GM18511 (cell line): ENCODE measurements at regions not wholly inside any gene's neighbourhood (a gene's known extent, or its start where the extent isn't known, plus 50 kb on each side); places are given as distances from the start of the nearest gene placed in this dataset.
"Not testable (repeated sequence)": the region's sequence is repeated elsewhere in the genome, so short reads cannot be mapped to it uniquely, and the experiment has no call there.

Source experiments
- ATAC-seq: cut with Tn5 transposase; IDR thresholded peaks from one replicate; pipeline ENCODE4 v1.9.1; 2021; ENCODE audit warnings: mild to moderate bottlenecking, moderate library complexity; ENCODE audit not compliant: unreplicated experiment

DNA sequence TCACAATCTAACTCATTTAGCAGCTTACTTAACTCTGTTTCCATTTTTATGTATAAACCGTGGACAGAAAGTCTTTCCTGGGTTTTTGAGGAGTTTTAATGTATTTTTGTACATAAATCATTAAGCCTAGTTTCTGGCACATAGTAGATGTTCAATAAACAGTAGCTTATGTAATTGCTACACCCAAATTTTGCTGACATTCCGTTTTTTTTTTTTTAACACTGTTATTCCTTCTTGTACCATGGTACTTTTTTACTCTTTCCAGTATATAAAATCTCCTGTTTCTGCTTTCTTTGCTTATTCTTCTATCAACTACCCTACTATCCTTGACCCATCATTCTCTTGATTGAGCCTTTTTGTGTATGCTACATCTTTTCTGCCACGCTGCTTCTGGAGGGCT, 1151.3 kb upstream of the CRIM1 start:
- ATAC-seq, result no peak

DNA sequence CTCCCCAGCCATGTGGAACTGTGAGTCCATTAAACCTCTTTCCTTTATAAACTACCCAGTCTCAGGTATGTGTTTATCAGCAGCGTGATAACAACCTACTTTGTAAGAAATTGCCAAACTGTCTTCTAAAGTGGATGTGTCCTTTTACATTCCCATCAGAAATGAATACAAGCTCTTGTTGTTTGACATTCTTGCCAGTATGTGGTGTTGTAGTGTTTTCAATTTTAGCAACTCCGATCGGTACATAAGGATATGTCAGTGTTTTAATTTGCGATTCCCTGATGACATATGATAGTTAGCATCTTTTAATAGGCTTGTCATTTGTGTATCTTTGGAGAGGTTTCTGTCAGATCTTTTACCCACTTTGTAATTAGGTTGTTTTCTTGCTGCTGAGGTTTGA, 1156.3 kb upstream of the CRIM1 start:
- no peak for ATAC-seq

DNA sequence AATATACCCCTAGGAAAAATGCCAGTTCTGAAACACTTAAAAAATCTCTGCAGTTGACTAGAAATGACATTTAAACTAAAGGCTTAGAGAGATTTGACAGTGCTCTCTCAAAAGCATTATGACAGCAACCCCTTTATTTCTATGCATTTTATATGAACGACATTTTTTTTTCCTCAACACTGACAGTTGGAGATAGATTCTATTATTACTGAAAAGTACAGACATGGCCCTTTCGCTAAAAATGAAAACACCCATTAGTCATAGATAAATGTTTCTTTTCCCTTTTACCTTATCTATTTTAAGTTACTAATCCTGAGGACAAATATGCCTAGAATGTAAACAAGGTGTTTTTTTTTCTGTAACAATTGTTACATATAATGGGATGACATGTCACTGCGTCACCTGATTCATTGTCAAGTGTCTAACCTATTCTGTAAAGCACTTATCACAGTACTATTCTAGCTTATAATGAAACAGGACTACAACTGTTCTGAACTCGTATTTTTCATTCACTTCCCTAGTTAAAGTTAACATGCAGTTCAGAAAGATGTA, 1169.6 kb upstream of the CRIM1 start:
- no peak for ATAC-seq

DNA sequence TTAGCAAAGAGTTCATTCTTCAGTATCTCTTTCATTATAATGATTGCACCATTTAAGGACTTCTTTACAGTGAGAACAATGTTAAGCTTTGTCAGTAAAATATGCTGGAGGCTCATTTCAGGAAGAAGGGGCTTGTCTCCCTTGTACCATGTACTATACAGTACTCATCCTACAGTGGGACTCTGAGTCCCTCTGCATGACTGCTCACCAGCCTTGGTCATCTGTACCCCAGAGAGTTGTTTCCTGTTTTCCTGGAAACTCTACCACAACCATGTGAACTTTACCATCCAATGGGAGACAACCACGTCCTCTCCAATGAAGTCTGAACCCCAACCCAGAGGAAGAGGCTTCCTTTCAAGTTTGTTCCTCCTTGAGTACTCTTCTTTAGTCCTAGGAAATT, 1171.1 kb upstream of the CRIM1 start:
- ATAC-seq, result no peak

DNA sequence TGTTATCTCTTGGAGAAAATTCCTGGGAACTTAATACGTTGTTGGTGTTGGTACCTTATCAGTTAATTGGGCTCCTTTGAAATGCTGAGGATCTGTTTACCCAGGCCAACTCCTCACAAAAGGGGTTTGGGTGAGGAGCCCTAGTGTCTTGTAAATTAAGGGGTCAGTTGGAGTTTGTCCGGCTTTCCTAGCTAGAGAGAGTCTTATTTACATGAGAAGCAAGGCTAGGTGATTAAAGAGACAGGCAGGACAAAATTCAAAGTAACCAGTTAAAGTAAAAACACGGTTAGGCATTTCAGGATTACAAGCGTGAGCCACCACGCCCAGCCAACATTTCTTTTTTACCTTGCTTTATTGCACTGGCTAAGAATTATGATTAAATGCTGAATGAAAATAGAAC, 1178.9 kb upstream of the CRIM1 start:
- ATAC-seq, result not testable (repeated sequence)

DNA sequence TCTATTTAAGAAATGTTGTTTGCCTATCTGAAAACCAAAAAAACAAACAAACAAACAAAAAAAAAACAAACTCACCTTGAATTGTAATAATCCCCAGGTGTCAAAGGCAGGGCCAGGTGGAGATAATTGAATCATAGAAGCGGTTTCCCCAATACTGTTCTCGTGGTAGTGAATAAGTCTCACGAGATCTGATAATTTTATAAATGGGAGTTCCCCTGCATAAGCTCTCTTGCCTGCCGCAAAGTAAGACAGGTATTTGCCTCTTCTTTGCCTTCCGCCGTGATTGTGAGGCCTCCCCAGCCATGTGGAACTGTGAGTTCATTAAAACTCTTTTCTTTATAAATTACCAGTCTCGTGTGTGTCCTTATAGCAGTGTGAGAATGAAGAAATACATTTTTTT, 1180.7 kb upstream of the CRIM1 start:
- ATAC-seq, result no peak

DNA sequence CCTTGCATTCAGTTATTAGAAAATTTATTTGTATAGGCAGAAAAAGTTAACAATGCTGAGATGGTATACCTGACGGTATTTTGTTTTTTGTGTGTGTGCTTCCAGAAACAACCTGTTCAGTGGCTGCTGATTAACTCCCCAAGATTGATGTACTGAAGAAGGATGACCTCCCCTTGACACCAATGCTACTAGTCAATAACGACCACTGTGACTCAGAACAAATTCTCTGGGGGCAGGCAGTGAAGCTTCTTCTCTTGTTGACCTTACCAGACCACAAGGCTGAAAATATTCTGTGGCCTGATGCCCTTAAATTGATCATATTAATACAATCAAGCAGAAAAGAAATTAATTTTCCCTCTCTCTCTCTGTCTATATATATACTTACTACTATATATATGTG, 1182.9 kb upstream of the CRIM1 start:
- no peak for ATAC-seq

DNA sequence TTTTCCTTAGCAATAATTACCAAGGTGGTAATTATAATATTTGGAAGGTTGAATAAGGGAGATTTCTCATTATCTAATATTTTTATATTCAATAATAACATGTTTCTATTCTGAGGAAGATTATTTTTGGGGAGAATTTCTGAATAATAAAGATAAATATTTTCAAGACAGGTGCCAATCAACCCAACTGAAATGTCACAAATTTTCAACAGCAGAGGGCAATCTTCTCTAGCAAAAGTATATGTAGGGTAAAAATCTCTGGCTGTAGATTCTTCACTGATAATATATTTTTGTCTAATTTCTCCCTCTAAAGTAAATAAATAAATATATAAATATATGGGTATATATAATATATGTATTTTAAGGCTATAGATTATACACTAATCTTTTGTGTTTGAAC, 1187.2 kb upstream of the CRIM1 start:
- no peak for ATAC-seq

DNA sequence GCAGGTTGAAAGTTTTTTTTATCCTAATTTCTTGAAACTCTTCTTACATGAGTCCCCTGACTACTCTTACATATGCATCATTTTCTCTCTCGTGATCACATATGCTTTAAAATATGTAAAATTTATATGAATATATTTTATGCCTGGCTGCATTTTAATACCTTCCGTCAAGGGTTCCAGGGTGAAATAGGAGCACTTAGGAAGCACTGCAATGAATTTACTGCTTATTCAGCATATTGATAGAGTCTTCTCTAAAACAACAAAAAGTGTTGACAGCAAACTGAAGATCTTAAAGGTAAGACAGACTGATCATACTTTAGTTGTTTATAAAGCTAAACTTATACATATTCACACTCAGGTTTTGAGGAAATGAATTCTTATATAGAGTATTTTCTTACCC, 1191.6 kb upstream of the CRIM1 start:
- no peak for ATAC-seq

DNA sequence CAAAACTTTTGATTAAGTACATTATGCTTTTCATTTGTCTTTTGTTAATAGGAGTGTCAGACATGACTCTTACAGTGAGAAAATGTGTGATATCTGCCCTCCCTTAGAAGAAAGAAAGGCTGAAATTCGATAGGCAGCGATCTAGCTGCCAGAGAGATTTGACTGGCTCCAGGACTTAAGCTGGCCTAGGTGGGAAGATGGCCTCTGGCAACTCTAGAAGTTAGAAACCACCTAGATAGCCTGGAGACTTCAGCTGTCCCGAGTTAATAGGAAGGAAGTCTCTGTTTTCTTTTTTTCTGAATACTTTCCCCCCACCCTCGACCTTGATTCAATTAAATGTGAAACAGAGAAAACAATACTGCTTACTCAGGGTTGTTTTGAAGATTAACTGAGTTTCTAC, 1194.7 kb upstream of the CRIM1 start:
- ATAC-seq, result no peak

DNA sequence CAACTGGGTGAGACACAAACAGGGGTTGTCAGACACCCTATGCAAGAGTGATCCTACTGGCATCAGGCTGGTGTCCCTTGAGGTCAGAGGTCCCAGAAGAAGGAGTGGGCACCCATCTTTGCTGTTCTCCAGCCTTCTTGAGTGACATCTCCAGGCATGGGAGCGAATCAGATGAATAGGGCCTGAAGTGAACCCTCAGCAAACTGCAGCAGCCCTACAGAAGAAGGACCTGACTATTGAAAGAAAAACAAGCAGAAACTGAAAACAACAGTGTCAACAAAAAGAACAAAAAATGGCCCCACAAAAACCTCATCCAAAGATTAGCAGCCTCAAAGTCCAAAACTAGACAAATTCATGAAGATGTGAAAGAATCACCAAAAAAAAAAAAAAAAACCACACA, 1229.7 kb upstream of the CRIM1 start:
- no peak for ATAC-seq

DNA sequence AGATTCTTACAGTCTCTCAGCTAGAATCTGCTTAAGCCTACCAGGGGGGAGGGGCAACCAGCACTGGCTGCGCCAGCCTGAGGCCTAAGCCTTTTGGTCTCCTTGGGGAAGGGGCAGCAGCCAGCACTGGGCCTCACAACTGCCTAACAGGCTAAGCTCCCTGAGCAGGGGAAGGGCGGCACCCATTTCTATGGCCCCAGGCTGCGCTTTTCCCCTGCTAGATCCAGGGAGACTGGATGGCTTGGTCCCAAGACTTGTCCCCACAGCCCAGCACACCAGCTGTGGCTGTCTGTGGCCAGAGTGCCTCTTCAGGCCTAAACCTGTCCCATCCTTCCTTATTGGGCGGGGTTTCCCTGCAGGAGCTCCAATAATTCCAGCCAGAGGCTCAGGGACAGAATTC, 1230.3 kb upstream of the CRIM1 start:
- no peak for ATAC-seq

DNA sequence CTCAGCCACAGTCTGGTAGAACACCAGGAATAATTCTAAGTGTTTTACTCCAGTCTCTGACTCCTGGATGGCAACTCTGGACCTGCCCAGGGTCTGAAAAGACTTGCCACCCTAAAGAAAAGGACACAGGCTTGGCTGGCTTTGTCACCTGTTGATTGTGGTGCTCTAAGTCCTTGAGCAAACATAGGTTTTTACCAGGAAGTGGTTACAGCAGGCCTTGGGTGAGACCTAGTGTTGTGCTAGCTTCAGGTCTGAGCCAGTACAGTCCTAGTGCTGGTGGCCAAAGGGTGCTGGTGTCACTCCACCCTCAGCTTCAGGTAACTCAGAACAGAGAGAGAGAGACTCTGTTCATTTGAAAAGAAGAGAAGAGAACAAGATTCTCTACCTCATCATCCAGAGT, 1239.4 kb upstream of the CRIM1 start:
- no peak for ATAC-seq

DNA sequence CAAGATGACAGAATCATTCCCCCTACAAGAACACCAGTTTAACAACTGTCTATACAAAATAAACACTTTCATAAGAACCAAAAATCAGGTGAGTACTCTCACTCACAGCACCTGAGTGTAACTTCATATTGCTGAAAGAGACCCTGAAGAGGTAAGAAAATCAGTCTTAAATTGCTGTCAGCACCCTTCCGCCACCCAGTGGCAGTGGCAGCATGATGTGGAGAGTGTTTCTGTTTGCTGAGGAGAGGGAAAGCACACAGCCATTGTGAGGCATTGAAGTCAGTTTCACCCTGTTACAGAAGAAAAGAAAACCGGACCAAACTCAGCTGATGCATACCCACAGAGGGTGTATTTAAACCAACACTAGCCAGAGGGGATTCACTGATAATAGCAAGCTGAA, 1240.8 kb upstream of the CRIM1 start:
- ATAC-seq, result no peak

DNA sequence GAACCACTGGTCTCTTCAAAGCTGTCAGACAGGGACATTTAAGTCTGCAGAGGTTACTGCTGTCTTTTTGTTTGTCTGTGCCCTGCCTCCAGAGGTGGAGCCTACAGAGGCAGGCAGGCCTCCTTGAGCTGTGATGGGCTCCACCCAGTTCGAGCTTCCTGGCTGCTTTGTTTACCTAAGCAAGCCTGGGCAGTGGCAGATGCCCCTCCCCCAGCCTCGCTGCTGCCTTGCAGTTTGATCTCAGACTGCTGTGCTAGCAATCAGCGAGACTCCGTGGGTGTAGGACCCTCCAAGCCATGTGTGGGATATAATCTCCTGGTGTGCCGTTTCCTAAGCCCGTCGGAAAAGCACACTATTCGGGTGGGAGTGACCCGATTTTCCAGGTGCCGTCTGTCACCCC, 1243.2 kb upstream of the CRIM1 start:
- ATAC-seq, result not testable (repeated sequence)

DNA sequence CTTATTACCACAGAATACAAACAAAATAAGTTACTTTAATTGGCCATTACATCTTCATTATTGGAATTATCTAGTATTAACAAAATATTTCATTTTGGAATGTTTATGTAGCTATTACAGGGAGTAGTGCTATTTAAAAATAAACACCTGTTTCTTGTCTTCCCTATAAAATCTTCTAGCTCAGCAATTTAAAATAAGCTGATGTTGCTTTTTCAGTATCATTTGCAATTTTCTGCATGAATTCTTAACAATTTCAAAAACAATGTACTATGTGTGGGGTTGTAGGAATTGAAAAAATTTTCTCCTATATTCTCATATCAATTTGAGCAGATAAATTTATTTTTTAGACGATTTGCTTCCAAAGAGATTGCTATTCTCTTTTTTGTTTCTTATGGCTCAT, 1251.3 kb upstream of the CRIM1 start:
- ATAC-seq, result no peak

DNA sequence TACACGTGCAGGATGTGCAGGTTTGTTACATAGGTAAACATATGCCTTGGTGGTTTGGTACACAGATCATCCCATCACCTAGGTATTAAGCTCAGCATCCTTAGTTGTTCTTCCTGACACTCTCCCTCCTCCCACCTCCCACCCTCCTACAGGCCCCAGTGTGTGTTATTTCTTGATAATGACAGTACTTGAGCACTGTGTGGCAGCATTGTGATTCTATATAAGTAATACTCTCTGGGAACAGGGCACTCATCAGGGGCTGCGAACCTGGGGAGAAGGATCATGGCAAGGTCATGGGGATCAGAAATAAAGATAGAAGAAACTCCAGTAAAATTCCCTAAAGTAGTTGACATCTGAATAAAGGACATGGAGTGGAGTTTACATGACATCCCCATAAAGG, 1256.2 kb upstream of the CRIM1 start:
- ATAC-seq, result no peak

DNA sequence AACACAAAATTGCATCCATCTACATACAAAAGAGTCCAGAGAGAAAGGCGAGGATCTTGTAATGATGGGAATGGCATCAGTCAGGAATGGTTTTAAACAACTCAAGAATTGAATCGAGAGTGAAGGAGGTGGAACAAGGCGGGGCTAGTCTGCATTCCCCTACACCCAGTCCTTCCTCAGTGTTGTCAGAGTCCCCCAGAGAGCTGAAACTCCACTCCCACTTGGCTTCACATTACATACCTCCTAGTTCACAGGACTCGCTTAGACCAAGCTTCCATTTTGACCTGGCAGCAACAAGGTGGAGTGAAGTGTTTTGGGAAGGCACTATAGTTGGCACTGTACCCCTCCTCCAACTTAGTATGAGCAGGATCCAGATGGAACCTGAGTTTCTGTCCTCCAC, 1273.5 kb upstream of the CRIM1 start:
- ATAC-seq, result no peak

DNA sequence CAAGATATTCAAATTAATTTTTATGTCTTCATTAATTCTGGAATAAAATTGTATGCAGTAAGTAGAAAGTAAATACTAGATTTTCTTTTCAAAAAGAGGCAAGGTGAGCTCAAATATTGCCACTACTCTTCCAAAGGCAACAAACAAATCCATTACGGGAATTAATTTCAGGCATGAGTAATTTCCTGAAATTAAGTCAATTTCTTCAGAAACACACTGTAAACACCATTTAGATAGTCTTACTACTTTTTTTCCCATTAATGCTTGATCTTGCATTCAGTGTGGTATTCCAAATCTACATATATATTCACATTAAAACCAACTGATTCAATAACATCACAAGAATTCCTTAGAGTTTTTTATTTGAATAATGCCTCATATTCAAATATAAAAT, 1274.0 kb upstream of the CRIM1 start:
- no peak for ATAC-seq

DNA sequence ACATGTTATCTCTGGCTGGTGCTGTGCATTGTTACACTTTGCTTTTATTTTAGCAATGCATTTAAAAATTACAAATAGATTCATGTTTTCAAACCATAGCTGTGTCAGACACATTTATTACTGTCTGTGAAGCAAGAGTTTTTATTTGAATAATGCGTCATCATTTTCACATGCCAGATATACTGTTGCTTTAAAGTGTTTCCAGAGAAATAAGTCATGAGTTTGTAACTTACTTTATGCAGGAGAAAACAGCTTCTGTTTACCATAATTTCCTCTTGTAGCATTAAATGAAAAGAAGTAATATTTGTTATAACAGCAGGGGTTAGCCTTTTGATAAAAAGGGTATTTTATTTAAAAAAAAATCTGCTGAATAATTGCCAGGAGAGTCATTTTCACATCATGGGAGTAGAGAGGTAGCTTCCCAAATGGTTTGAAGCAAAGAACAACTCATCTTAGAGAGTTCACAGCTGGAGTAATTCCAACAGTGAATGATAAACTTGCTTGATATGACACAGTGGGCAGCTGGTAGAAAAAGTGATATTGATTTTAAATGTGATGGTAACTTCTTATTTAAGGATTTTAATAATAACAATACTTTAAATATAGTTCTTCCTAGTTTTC, 1274.5 kb upstream of the CRIM1 start:
- ATAC-seq, result no peak

DNA sequence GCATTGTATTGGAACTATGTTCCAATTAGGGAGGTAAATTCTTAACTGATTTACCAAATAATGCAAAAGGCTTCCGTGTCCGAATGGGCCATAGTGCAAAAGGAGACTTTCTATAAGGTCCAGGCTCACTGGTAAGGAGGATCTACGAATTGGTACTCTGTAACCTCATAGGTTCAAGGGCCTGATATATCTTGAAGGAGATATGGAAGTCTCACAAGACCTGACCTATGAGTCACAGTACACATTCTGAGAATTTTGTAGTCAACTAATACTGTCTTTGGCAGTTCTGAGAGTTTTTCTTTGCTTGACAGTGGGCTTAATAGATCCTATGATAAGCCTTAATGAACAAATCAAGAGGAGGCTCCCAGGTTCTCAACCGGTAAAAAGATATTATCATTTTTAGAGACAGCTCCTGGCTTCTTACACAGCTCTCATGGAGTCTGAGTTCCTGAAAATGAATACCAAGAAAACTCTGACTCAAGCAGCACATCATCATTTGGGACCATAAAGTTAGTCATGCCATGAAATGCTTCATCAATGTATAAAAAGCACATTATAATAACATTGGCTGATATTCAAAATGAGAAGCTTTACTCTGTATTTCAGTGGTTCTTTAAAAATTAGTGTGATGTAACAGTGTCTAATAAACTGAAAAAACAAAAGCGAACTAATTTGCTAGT, 1275.2 kb upstream of the CRIM1 start:
- ATAC-seq, result no peak

DNA sequence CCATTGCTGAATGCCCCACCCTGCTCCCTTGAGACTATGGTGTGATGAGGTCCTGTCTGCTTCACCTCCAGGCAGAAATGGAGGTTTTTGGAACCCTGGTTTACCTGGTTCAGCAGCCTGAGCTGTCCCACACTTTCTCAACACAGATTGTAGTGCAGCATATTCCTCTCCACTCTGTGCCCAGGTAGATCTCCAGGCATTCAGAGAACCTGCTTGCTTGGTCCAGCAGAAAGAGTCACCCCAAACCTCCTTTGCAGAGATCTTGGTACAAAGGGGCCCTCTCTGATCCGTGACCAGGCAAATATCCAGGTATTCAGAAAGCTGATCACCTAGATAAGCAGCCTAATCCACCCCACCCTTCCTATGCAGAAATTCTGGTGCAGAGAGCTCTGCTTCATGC, 1288.2 kb upstream of the CRIM1 start:
- no peak for ATAC-seq

DNA sequence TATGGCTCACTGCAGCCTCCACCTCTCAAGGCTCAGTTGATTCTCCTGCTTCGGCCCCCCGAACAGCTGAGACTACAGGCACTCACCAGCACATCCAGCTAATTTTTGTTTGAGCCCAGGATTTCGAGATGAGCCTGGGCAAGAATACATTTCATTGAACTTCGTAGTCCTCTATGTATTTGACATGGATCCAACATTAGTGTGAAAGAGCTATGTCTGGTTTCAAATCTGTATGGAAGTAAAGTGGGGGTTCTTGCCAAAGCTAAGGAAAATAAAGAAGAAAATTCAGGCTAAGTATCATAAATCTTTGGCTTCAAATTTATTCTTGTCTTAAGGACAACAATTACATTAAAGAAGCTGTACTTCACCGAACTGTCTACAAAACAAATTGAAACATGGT, 1291.7 kb upstream of the CRIM1 start:
- no peak for ATAC-seq
